NCI-H748 (cell line): ENCODE measurements at regions not wholly inside any gene's neighbourhood (a gene's known extent, or its start where the extent isn't known, plus 50 kb on each side); places are given as distances from the start of the nearest gene placed in this dataset.
"Not testable (repeated sequence)": the region's sequence is repeated elsewhere in the genome, so short reads cannot be mapped to it uniquely, and the experiment has no call there.

Source experiments
- DNase-seq: peaks from one replicate; lab custom pipeline; 2025; ENCODE audit not compliant: unreplicated experiment; lab: John Stamatoyannopoulos, UW

- DNase-seq, result no peak
These were observed 70.0 kb downstream of the LMO4 start for GRCh38 chr1:87398641-87399040.

- peak; percentile 73 for DNase-seq
These were observed 70.6 kb downstream of the LMO4 start for GRCh38 chr1:87399264-87399663.

GRCh38 chr1:87399701-87400100, 71.0 kb downstream of the LMO4 start:
- peak; percentile 73 for DNase-seq

GRCh38 chr1:87400813-87401212, 72.1 kb downstream of the LMO4 start:
- DNase-seq, result no peak

- no peak for DNase-seq
These were observed 73.7 kb downstream of the LMO4 start for GRCh38 chr1:87402241-87403002.

- no peak for DNase-seq
These were observed 74.6 kb downstream of the LMO4 start for GRCh38 chr1:87403061-87403820.

- DNase-seq, result no peak
These were observed 75.6 kb downstream of the LMO4 start for GRCh38 chr1:87404296-87404695.

GRCh38 chr1:87408665-87409248, 80.1 kb downstream of the LMO4 start:
- no peak for DNase-seq

GRCh38 chr1:87410776-87411480, 82.2 kb downstream of the LMO4 start:
- DNase-seq, result peak; percentile 70

- not testable (repeated sequence) for DNase-seq
These were observed 85.2 kb downstream of the LMO4 start for GRCh38 chr1:87413846-87414245.

GRCh38 chr1:87418048-87418447, 89.4 kb downstream of the LMO4 start:
- no peak for DNase-seq

- DNase-seq, result no peak
These were observed 93.1 kb downstream of the LMO4 start for GRCh38 chr1:87421809-87422208.

- DNase-seq, result no peak
These were observed 95.9 kb downstream of the LMO4 start for GRCh38 chr1:87424541-87424940.

- no peak for DNase-seq
These were observed 98.0 kb downstream of the LMO4 start for GRCh38 chr1:87426463-87427249.

GRCh38 chr1:87428367-87428766, 99.7 kb downstream of the LMO4 start:
- no peak for DNase-seq

- no peak for DNase-seq
These were observed 100.2 kb downstream of the LMO4 start for GRCh38 chr1:87428883-87429282.

- no peak for DNase-seq
These were observed 104.0 kb downstream of the LMO4 start for GRCh38 chr1:87432685-87433084.

- DNase-seq, result not testable (repeated sequence)
These were observed 104.4 kb downstream of the LMO4 start for GRCh38 chr1:87433101-87433500.

GRCh38 chr1:87435484-87435883, 106.8 kb downstream of the LMO4 start:
- DNase-seq, result no peak

- DNase-seq, result not testable (repeated sequence)
These were observed 107.4 kb downstream of the LMO4 start for GRCh38 chr1:87436115-87436514.

GRCh38 chr1:87436534-87436933, 107.9 kb downstream of the LMO4 start:
- DNase-seq, result no peak
